HEK293 (cell line): ENCODE measurements at regions not wholly inside any gene's neighbourhood (a gene's known extent, or its start where the extent isn't known, plus 50 kb on each side); places are given as distances from the start of the nearest gene placed in this dataset.

ENCODE experiments used
- HOXA7 ChIP-seq: sonication (generic); formaldehyde crosslinking; IDR thresholded peaks from 2 replicates; pipeline ENCODE4 v1.8.1; 2022; ENCODE audit warnings: missing genetic modification reagents, borderline replicate concordance
- ZBTB49 ChIP-seq: fragments of 450-650 bp; formaldehyde crosslinking; IDR thresholded peaks from 2 replicates; pipeline ENCODE4 v1.5.1; 2016; ENCODE audit warnings: missing biosample characterization, missing genetic modification characterization, low read depth
- ZNF121 ChIP-seq: fragments of 450-650 bp; formaldehyde crosslinking; IDR thresholded peaks from 2 replicates; pipeline ENCODE4 v1.5.1; 2016; ENCODE audit warnings: missing biosample characterization, missing genetic modification characterization
- ZNF302 ChIP-seq: fragments of 450-650 bp; formaldehyde crosslinking; IDR thresholded peaks from 2 replicates; pipeline ENCODE4 v1.5.1; 2016; ENCODE audit warnings: missing biosample characterization, missing genetic modification characterization, low read depth
- TF ChIP-seq, protein P1 (sequence below): fragments of 450-650 bp; formaldehyde crosslinking; IDR thresholded peaks from 2 replicates; pipeline ENCODE4 v1.5.1; 2017; ENCODE audit warnings: missing biosample characterization, mild to moderate bottlenecking, missing genetic modification characterization, moderate library complexity
- TF ChIP-seq, protein P2 (sequence below): fragments of 450-650 bp; formaldehyde crosslinking; IDR thresholded peaks from 2 replicates; pipeline ENCODE4 v1.5.1; 2016; ENCODE audit warnings: missing biosample characterization, missing genetic modification characterization
- TF ChIP-seq, protein P3 (sequence below): fragments of 450-650 bp; formaldehyde crosslinking; IDR thresholded peaks from 2 replicates; pipeline ENCODE4 v1.5.1; 2016; ENCODE audit warnings: missing biosample characterization, missing genetic modification characterization

GRCh38 chr15:95470529-95470928 lies 860.0 kb upstream of the NR2F2 start:
- TF ChIP-seq, protein P1, sequence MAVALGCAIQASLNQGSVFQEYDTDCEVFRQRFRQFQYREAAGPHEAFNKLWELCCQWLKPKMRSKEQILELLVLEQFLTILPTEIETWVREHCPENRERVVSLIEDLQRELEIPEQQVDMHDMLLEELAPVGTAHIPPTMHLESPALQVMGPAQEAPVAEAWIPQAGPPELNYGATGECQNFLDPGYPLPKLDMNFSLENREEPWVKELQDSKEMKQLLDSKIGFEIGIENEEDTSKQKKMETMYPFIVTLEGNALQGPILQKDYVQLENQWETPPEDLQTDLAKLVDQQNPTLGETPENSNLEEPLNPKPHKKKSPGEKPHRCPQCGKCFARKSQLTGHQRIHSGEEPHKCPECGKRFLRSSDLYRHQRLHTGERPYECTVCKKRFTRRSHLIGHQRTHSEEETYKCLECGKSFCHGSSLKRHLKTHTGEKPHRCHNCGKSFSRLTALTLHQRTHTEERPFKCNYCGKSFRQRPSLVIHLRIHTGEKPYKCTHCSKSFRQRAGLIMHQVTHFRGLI (tag by site-specific recombination) = no peak
- TF ChIP-seq ZBTB49 (tag by site-specific recombination) (no peak), ZNF302 (tag by site-specific recombination) (no peak), HOXA7 (CRISPR knock-in tag) (no peak), ZNF121 (tag by site-specific recombination) (no peak)
- TF ChIP-seq, protein P2, sequence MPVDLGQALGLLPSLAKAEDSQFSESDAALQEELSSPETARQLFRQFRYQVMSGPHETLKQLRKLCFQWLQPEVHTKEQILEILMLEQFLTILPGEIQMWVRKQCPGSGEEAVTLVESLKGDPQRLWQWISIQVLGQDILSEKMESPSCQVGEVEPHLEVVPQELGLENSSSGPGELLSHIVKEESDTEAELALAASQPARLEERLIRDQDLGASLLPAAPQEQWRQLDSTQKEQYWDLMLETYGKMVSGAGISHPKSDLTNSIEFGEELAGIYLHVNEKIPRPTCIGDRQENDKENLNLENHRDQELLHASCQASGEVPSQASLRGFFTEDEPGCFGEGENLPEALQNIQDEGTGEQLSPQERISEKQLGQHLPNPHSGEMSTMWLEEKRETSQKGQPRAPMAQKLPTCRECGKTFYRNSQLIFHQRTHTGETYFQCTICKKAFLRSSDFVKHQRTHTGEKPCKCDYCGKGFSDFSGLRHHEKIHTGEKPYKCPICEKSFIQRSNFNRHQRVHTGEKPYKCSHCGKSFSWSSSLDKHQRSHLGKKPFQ = no peak
- TF ChIP-seq, protein P3, sequence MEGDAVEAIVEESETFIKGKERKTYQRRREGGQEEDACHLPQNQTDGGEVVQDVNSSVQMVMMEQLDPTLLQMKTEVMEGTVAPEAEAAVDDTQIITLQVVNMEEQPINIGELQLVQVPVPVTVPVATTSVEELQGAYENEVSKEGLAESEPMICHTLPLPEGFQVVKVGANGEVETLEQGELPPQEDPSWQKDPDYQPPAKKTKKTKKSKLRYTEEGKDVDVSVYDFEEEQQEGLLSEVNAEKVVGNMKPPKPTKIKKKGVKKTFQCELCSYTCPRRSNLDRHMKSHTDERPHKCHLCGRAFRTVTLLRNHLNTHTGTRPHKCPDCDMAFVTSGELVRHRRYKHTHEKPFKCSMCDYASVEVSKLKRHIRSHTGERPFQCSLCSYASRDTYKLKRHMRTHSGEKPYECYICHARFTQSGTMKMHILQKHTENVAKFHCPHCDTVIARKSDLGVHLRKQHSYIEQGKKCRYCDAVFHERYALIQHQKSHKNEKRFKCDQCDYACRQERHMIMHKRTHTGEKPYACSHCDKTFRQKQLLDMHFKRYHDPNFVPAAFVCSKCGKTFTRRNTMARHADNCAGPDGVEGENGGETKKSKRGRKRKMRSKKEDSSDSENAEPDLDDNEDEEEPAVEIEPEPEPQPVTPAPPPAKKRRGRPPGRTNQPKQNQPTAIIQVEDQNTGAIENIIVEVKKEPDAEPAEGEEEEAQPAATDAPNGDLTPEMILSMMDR = no peak
